SK-N-SH (cell line): ENCODE measurements at regions not wholly inside any gene's neighbourhood (a gene's known extent, or its start where the extent isn't known, plus 50 kb on each side); places are given as distances from the start of the nearest gene placed in this dataset.

Experiments used
- CTCF ChIP-seq: fragments of 200-600 bp; sonication (generic); IDR thresholded peaks from 2 replicates; pipeline ENCODE4 v1.6.1; 2017; ENCODE audit warnings: antibody characterized with exemption, mild to moderate bottlenecking, moderate library complexity
- EP300 ChIP-seq, 2 experiments: IDR thresholded peaks; 2 replicates each; pipeline versions ENCODE4 v1.4.0 to v1.6.1; 2012; ENCODE audit warnings: borderline replicate concordance in 1 of 2, low read depth in 1 of 2, low read length in 1 of 2
- EZH2phosphoT487 ChIP-seq: fragments of 200-600 bp; sonication (generic); IDR thresholded peaks from 2 replicates; pipeline ENCODE4 v1.6.1; 2017; ENCODE audit warnings: low read depth, mixed run types, mild to moderate bottlenecking, antibody characterized with exemption, moderate library complexity, borderline replicate concordance
- GABPA ChIP-seq: IDR thresholded peaks from 2 replicates; pipeline ENCODE4 v1.4.0; 2012; ENCODE audit warnings: low read depth, mild to moderate bottlenecking
- MAX ChIP-seq: IDR thresholded peaks from 2 replicates; pipeline ENCODE4 v1.4.0; 2012; ENCODE audit warnings: low read depth
- MEF2A ChIP-seq: IDR thresholded peaks from 2 replicates; pipeline ENCODE4 v1.4.0; 2012; ENCODE audit warnings: low read depth, borderline replicate concordance
- POLR2AphosphoS5 ChIP-seq: IDR thresholded peaks from 2 replicates; pipeline ENCODE4 v1.6.1; 2012; ENCODE audit warnings: low read depth, low read length
- RAD21 ChIP-seq: IDR thresholded peaks from 2 replicates; pipeline ENCODE4 v1.6.1; 2012; ENCODE audit warnings: mild to moderate bottlenecking, low read length
- RCOR1 ChIP-seq: fragments of 150-350 bp; IDR thresholded peaks from 2 replicates; pipeline ENCODE4 v1.6.1; 2017; ENCODE audit warnings: antibody characterized with exemption, low read length
- RFX5 ChIP-seq: IDR thresholded peaks from 2 replicates; pipeline ENCODE4 v1.6.1; 2012; ENCODE audit warnings: mild to moderate bottlenecking, improper control_type of control experiment, low read length
- TAF1 ChIP-seq: IDR thresholded peaks from 2 replicates; pipeline ENCODE4 v1.6.1; 2012; ENCODE audit warnings: low read depth, mild to moderate bottlenecking, low read length, moderate library complexity, borderline replicate concordance
- USF2 ChIP-seq: fragments of 150-350 bp; IDR thresholded peaks from 2 replicates; pipeline ENCODE4 v1.6.1; 2017; ENCODE audit warnings: antibody characterized with exemption, low read length, low read depth, borderline replicate concordance

GRCh38 chr13:73849292-73849691, 284.9 kb downstream of the KLF12 start:
- TF ChIP-seq EZH2phosphoT487 = no peak
- TF ChIP-seq USF2 = no peak
- TF ChIP-seq RCOR1 = no peak
- no peak for TF ChIP-seq EP300 (IDR thresholded peaks at IDR 0.05; ENCODE audit: borderline replicate concordance in 1 of 2, low read depth in 1 of 2, low read length in 1 of 2)
- no peak for TF ChIP-seq TAF1
- peak; percentile 50 for TF ChIP-seq RAD21
- TF ChIP-seq CTCF = peak; percentile 62
- no peak for TF ChIP-seq GABPA
- no peak for TF ChIP-seq MAX
- no peak for TF ChIP-seq POLR2AphosphoS5
- TF ChIP-seq RFX5 = no peak
- no peak for TF ChIP-seq MEF2A
